Bronchial epithelial cell (primary cell): ENCODE measurements at regions not wholly inside any gene's neighbourhood (a gene's known extent, or its start where the extent isn't known, plus 50 kb on each side); places are given as distances from the start of the nearest gene placed in this dataset.

Experiments used
- DNase-seq: peaks from one replicate; pipeline ENCODE4 v3.0.0-alpha.2; 2010; ENCODE audit warnings: low read depth
- FAIRE-seq: peaks from 2 replicates; lab custom pipeline; 2011; peaks lifted over from hg19 to GRCh38; lab: Jason Lieb, UNC
- H3K27me3 ChIP-seq: 2 replicates; pipeline ENCODE4 v1.5.1; 2011; ENCODE audit warnings: low read length; ENCODE audit not compliant: control insufficient read depth, insufficient read depth
- H3K36me3 ChIP-seq: 2 replicates; pipeline ENCODE4 v1.5.1; 2011; ENCODE audit warnings: low read length; ENCODE audit not compliant: control insufficient read depth, insufficient read depth
- H3K4me3 ChIP-seq: 2 replicates; pipeline ENCODE4 v1.5.1; 2011; ENCODE audit warnings: mild to moderate bottlenecking, low read depth, low read length, control low read depth
- CTCF ChIP-seq: IDR thresholded peaks from 2 replicates; pipeline ENCODE4 v1.5.1; 2011; ENCODE audit warnings: mild to moderate bottlenecking, moderate library complexity, low read length, control low read depth, inconsistent platforms; ENCODE audit not compliant: insufficient read depth, severe bottlenecking

- TF ChIP-seq CTCF: no peak
- no peak for FAIRE-seq
Measured at GRCh38 chr2:88810488-88810887, 119.0 kb downstream of the RPIA start.

GRCh38 chr2:88811233-88811632, 119.8 kb downstream of the RPIA start:
- no peak for DNase-seq
- no peak overlapping the region for H3K4me3 ChIP-seq
- no peaks in the 10 kb centered on the region for H3K27me3 ChIP-seq
- no peaks in the 10 kb centered on the region for H3K36me3 ChIP-seq
- FAIRE-seq: no peak
- no peak for TF ChIP-seq CTCF

More at GRCh38 chr2:88810488-88810887, 119.0 kb downstream of the RPIA start:
- no peaks in the 10 kb centered on the region for H3K27me3 ChIP-seq
- H3K36me3 ChIP-seq: no peaks in the 10 kb centered on the region
- H3K4me3 ChIP-seq: no peak overlapping the region
- DNase-seq: no peak

- FAIRE-seq: no peak
- Histone ChIP-seq H3K27me3 (no peaks in the 10 kb centered on the region), H3K4me3 (no peak overlapping the region), H3K36me3 (no peaks in the 10 kb centered on the region)
- no peak for DNase-seq
- no peak for TF ChIP-seq CTCF
Measured at GRCh38 chr2:88811681-88812080, 120.2 kb downstream of the RPIA start.

- Histone ChIP-seq H3K4me3 (no peak overlapping the region), H3K27me3 (no peaks in the 10 kb centered on the region), H3K36me3 (no peaks in the 10 kb centered on the region)
- no peak for FAIRE-seq
- peak; percentile 14 for TF ChIP-seq CTCF
- DNase-seq: no peak
Measured at GRCh38 chr2:88813612-88814011, 122.1 kb downstream of the RPIA start.

- no peaks in the 10 kb centered on the region for H3K27me3 ChIP-seq
- no peak for DNase-seq
- H3K36me3 ChIP-seq: no peaks in the 10 kb centered on the region
- FAIRE-seq: no peak
- TF ChIP-seq CTCF: no peak
- H3K4me3 ChIP-seq: no peak overlapping the region
Measured at GRCh38 chr2:88815282-88815681, 123.8 kb downstream of the RPIA start.

GRCh38 chr2:88815697-88816096, 124.2 kb downstream of the RPIA start:
- DNase-seq: no peak
- no peaks in the 10 kb centered on the region for H3K36me3 ChIP-seq
- no peak overlapping the region for H3K4me3 ChIP-seq
- H3K27me3 ChIP-seq: no peaks in the 10 kb centered on the region
- no peak for FAIRE-seq
- TF ChIP-seq CTCF: no peak
